ENCODE measurements at regions not wholly inside any gene's neighbourhood (a gene's known extent, or its start where the extent isn't known, plus 50 kb on each side); places are given as distances from the start of the nearest gene placed in this dataset.

DNA sequence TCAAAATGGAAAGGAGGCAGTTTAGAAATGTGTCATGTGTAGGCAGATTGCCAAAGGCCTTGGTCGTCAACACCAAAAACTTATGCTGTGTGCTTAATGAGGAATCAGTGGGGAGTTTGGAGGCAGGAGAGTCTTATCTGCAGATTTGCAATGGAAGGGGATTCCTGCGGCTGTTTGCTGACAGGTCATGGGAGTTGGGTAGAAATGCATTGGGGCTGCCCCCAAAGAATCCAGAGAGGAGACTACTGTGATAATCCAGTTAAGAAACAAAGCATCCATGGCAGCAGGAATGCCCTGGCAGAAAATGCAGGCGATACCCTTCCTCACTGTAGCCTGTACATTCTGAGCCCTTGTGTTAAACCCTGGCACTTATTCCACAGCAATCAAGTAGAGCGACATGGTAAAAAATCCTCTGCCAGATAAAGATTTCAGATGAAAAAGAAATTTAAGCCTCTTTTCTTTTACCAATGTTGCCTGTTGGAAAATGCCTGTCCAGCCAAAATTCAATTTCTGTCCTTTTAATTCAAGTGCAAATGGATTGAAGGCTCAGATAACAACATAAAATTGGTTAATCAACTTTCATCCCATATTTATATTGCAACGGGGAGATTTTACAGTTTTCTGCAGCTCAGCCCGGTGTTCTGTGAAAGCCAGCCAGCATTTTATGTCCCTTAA is 491.0 kb upstream of the CDH5 start:
- H3K4me3 Mint-ChIP-seq, result no peak overlapping the region
- peaks cover 0 to 4% (median 0%) of the 10 kb centered on the region in 7 donors for H3K9me3 Mint-ChIP-seq
- no peaks in the 10 kb centered on the region for H3K4me1 Mint-ChIP-seq
- H3K27ac Mint-ChIP-seq, result no peak overlapping the region
- no peak for DNase-seq
- no peak for ATAC-seq (ENCODE audit: low read depth in 2 of 2)
- no peaks in the 10 kb centered on the region for H3K36me3 Mint-ChIP-seq
- H3K27me3 Mint-ChIP-seq, result peaks cover 0 to 9% (median under 1%) of the 10 kb centered on the region in 3 donors

DNA sequence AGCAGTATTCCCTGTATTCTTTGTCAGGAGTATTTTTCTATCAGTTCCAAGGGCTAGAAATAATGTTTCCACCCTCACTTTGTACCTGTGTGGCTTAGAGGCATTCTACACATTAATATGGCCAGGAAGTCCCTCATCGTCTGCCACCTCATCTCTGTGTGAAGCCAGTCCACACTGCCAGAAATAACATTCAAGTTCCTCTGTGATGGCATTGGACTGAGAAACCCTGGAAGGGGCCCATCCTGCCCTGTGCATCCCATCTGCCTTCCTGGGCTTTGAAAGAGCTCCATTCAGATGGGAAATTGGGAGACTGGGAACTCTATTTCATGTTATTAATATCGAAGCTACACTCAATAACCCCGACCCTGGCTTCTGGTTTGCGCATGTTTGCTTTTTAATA is 497.2 kb upstream of the CDH5 start:
- peak overlapping the region in 1 of 8 donors; percentile 62 for H3K4me3 Mint-ChIP-seq
- H3K4me1 Mint-ChIP-seq, result no peaks in the 10 kb centered on the region
- no peak for ATAC-seq (ENCODE audit: low read depth in 2 of 2)
- no peak overlapping the region for H3K27ac Mint-ChIP-seq
- H3K36me3 Mint-ChIP-seq, result no peaks in the 10 kb centered on the region
- H3K9me3 Mint-ChIP-seq, result peaks cover 0 to 2% (median 1%) of the 10 kb centered on the region in 7 donors
- DNase-seq, result no peak
- peaks cover 0 to 14% (median 6%) of the 10 kb centered on the region in 3 donors for H3K27me3 Mint-ChIP-seq

DNA sequence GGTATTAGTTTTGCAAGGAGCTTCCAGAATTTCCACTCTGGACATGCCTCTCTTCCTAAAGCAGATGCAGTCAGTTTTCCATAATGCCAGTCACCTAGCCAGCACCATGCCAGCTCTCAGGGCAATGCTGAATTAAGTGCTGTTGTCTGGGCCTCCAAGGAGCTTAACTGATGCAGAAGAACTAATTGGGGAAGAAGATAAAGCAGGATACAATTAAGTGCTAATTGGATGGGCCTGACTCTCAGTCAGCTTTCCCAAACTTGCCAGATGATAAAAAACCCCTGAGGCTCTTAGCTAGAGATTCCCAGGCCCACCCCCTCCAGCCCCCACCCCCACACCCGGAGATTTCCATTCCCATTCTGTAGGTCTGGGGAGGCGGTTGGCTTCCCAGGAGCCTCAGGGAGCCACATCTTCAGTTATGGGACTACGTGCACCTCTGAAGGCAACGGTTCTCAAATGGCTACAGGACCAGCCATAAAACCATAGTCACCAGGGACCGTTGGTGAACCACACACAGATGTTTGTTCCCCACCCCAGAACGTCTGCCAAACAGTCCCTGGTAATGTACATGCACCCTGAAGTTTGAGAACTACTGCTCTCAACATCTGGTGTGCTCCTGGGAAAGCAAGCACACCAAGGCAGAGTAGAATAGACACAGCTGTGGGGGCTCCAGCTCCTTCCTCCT is 499.1 kb upstream of the CDH5 start:
- no peak overlapping the region for H3K27ac Mint-ChIP-seq
- H3K4me3 Mint-ChIP-seq, result peak overlapping the region in 1 of 8 donors; percentile 26
- peaks cover 0 to 14% (median 6%) of the 10 kb centered on the region in 3 donors for H3K27me3 Mint-ChIP-seq
- ATAC-seq (ENCODE audit: low read depth in 2 of 2) (no peak), DNase-seq (no peak)
- peaks cover 0 to 13% (median 6%) of the 10 kb centered on the region in 7 donors for H3K9me3 Mint-ChIP-seq
- H3K4me1 Mint-ChIP-seq, result no peaks in the 10 kb centered on the region
- H3K36me3 Mint-ChIP-seq, result no peaks in the 10 kb centered on the region

DNA sequence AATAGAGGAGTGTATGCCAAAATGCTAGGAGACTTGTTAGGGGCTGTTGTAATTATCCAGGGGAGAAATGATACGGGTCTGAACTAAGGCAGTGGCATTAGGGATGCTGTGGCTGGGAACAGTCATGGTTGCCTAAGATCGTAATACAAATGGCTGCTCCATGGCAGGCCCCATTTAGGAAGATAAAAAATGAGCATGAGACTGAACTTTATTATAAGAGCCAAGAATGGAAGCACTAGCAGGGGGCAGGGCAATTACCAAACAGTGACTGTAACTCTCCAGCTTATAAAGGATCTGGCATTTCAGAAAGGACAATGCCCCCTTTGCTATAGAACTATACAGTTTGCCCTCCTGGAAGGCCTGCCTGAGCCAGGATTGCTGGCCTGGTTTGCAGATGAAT is 503.3 kb upstream of the CDH5 start:
- no peak for ATAC-seq (ENCODE audit: low read depth in 2 of 2)
- peaks cover 0 to 8% (median 7%) of the 10 kb centered on the region in 3 donors for H3K27me3 Mint-ChIP-seq
- no peaks in the 10 kb centered on the region for H3K36me3 Mint-ChIP-seq
- H3K4me1 Mint-ChIP-seq, result no peaks in the 10 kb centered on the region
- H3K9me3 Mint-ChIP-seq, result peaks cover 0 to 13% (median 6%) of the 10 kb centered on the region in 7 donors
- H3K27ac Mint-ChIP-seq, result no peak overlapping the region
- no peak overlapping the region for H3K4me3 Mint-ChIP-seq
- no peak for DNase-seq

DNA sequence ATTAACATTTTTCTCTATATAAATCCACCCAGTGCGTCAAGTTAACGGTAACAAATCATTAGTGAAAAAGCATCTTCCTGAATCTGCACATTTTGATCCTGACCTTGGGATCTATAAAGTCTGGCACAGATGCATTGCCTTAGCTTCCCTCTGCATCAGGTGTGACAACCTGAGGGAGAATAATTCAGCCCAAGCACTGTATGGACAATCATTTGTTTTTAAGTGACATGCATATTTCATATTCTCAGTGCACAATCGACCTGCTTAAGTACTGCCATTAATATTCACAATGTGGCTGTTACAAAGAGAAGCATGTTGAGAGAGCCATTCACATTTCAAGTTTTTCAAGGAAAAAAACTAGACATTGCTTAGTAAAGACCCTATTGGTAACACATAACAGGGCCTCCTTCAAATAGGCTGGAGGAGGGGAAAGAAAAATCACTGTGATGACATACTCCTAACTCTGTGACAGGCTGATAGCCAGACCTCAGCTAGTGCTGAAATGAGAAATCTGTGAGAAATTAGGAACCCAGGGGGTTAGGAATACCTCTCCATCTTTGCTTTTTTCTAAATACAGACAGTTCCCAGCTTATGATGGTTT is 505.3 kb upstream of the CDH5 start:
- Mint-ChIP-seq H3K27ac (no peak overlapping the region), H3K4me3 (no peak overlapping the region), H3K36me3 (no peaks in the 10 kb centered on the region), H3K4me1 (no peaks in the 10 kb centered on the region), H3K27me3 (peaks cover 0 to 8% (median 7%) of the 10 kb centered on the region in 3 donors), H3K9me3 (peaks cover 0 to 13% (median 9%) of the 10 kb centered on the region in 7 donors)
- ATAC-seq (ENCODE audit: low read depth in 2 of 2) (no peak), DNase-seq (no peak)

DNA sequence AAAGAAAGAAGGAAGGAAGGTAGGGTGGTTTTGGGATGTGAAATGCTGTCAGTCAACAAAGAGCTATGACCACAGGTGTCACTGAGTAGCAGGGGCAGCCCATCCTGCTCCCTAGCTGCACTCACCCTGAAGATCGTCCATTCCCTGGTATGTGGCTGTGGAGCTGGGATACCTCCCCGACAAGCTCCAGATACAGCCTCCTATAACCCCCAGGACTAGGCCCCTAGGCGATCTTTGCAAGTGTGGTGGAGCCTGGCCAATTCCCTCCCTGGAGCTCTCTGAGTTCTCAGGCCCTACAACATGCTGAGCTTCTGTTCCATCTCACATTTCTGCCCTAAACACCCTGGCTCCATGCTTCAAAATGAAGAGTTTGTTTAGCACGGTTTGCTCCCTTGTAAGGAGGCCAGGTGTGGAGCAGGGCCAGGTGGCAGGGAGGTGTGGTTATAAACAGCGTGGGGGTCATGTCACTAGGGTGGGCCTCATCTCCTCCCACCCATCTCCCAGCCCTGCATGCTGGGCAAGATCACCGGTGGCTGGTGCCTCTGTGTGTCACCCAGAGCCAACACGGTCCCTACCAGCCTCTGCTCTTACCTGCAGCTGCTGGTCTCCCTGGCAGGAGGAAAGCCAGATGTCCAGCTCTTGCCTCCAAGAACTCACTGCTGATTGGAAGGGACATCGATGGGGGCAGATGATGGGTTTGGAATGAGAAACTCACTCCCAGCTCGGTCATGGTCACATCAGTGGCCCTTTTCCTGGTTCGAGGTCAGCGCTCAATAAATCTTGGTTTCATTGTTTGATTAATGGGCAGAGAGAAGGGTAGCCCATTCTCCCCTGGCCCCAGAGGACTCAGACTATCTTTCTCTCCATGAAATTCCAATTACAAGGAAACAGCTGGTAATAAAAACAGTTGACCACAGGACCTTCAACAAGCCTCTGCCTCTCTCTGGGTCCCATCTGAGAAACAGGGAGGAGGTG is 511.0 kb upstream of the CDH5 start:
- DNase-seq, result no peak
- Mint-ChIP-seq H3K4me1 (no peaks in the 10 kb centered on the region), H3K9me3 (peaks cover 2 to 18% (median 8%) of the 10 kb centered on the region in 7 donors), H3K36me3 (no peaks in the 10 kb centered on the region), H3K4me3 (no peak overlapping the region), H3K27me3 (peaks cover 0 to 14% (median 12%) of the 10 kb centered on the region in 3 donors), H3K27ac (no peak overlapping the region)
- no peak for ATAC-seq (ENCODE audit: low read depth in 2 of 2)

DNA sequence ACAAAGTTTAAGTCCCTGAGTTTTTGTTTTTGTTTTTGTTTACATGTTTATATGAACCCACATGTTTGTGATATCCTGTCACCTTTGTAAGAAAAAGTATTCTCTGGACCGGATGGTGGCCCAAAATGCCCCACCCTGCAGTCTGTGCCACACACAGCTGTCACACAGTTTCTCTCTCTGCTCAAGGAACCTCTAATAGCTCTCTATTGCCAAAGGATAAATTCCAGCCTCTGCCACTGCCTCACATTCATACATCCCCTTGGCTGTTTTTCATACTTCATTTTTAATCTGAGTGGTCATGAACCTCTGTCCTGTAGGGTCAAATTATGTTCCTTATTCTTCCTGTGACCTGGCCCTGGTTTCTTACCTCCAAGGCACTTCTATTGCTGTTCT is 520.3 kb upstream of the CDH5 start:
- Mint-ChIP-seq H3K9me3 (peaks cover 0 to 21% (median 3%) of the 10 kb centered on the region in 7 donors), H3K4me3 (no peak overlapping the region), H3K27me3 (peaks cover 0 to 11% (median 7%) of the 10 kb centered on the region in 3 donors), H3K27ac (no peak overlapping the region), H3K4me1 (no peaks in the 10 kb centered on the region), H3K36me3 (no peaks in the 10 kb centered on the region)
- no peak for DNase-seq
- no peak for ATAC-seq (ENCODE audit: low read depth in 2 of 2)

DNA sequence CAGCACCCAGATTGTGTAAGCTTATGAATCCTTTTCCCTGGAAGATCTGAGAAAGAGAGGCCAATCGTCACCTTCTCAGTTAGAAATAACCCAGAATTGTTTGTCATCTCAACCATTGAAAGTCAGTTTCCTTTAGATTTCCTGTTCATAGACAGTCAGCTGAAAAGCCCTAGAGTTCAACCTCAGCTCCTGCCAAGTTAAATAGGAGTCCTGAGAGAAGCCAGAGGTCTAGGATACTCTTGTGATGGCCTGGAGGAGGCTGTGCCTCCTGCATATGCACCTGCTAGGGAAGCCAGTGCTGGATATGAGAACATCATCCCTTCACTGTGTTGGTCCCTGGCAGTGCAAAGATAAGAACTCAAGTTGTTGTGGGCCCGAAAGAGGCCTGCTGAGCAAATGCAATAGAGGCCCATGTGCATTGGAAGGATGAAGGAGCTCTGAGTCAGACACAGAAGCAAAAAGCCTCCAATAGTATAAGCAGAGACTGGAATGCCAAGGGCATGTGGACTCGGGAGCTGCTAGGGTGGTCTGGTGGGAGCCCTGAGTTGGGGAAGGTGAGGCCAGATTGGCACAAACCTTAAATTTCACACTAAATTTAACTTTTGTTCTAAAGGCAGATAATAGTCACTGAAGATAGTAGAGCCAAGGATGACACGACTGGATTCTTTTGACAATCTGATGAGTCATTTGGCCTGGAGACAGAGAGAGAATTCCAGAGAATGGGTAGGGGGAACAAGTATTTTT is 520.9 kb upstream of the CDH5 start:
- Mint-ChIP-seq H3K27me3 (peaks cover 0 to 11% (median 7%) of the 10 kb centered on the region in 3 donors), H3K4me3 (no peak overlapping the region), H3K27ac (no peak overlapping the region), H3K36me3 (no peaks in the 10 kb centered on the region), H3K4me1 (no peaks in the 10 kb centered on the region), H3K9me3 (peaks cover 0 to 21% (median 3%) of the 10 kb centered on the region in 7 donors)
- ATAC-seq (ENCODE audit: low read depth in 2 of 2) (no peak), DNase-seq (no peak)

DNA sequence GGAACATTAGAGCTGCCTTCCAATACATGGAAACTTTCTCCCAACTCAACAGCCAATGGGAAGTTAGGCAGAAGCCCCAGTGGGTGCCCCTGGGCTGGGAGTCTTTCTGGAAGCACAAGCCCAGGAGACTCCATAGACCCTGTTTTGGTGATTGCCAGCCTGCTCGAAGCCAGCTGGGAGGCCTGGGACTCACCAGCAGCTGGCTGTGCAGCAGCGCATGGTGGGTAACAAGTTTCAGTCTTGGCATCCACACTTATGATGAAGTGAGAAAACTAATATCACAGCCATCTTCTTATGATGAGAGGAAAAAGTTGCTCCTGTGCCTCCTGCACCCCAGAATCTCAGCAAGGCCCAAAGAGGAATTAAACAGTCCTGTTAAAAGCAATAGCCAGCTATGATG is 522.5 kb upstream of the CDH5 start:
- Mint-ChIP-seq H3K4me1 (no peaks in the 10 kb centered on the region), H3K27me3 (peaks cover 0 to 11% (median 7%) of the 10 kb centered on the region in 3 donors), H3K27ac (no peak overlapping the region), H3K36me3 (no peaks in the 10 kb centered on the region), H3K9me3 (peaks cover 0 to 21% (median 1%) of the 10 kb centered on the region in 7 donors), H3K4me3 (no peak overlapping the region)
- DNase-seq (no peak), ATAC-seq (ENCODE audit: low read depth in 2 of 2) (no peak)

DNA sequence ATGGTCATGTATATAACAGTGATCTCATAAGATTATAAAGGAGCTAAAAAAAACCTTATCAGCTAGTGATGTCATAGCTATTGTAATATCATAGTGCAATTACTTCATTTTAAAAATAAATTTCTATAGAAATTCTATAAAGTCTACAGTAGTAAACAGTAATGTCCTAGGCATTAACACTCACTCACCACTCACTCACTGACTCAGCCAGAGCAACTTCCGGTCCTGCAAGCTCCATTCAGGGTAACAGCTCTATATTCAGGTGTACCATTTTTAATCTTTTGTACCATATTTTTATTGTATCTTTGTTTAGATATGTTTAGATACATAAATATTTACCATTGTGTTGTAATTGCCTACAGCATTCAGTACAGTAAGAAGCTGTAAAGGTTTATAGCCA is 524.4 kb upstream of the CDH5 start:
- Mint-ChIP-seq H3K4me3 (no peak overlapping the region), H3K27me3 (peaks cover 0 to 9% (median 7%) of the 10 kb centered on the region in 3 donors), H3K9me3 (peaks cover 0 to 12% (median 2%) of the 10 kb centered on the region in 7 donors), H3K4me1 (no peaks in the 10 kb centered on the region), H3K27ac (no peak overlapping the region), H3K36me3 (no peaks in the 10 kb centered on the region)
- ATAC-seq (ENCODE audit: low read depth in 2 of 2) (no peak), DNase-seq (no peak)

DNA sequence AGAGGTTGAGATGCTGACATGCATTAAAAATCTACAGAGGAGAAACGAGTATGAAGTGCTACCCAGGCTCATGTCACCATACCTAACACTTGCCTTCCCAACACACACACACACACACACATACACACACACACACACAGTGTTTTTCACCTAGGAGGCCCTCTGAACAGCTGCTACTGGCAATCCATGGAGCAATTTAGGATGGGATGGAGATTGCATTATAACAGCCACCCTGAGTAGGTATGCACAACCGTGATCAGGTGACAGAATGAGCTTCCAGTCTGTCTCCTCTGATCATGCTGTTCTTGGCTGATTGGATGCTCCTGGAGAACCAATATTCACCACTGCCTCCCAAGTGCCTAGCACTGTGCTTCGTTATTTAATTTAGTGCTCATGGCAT is 528.5 kb upstream of the CDH5 start:
- ATAC-seq (ENCODE audit: low read depth in 2 of 2), result no peak
- Mint-ChIP-seq H3K4me1 (no peaks in the 10 kb centered on the region), H3K27me3 (peaks cover 0 to 7% (median 6%) of the 10 kb centered on the region in 3 donors), H3K36me3 (no peaks in the 10 kb centered on the region), H3K27ac (no peak overlapping the region), H3K4me3 (no peak overlapping the region), H3K9me3 (peaks cover 0 to 7% (median 2%) of the 10 kb centered on the region in 7 donors)
- DNase-seq, result no peak

DNA sequence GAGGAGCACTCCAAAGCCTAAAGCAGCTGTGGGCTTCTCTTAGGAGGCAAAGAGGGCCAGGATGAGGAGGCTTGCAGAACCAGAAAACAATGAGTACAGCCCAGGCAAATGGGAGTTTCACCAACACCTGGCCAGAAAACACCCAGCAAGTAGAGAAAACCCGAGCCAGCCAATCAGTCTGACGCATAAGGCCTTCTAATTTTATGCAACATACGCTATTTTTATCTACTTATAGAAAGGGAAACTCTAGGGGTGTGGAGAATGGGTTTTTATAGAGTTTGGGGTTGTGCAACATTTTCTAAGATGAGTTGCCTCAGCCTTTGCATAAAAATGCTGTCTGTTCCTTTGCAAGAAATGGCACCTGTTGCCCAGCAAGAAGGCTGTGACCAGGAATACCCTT is 529.0 kb upstream of the CDH5 start:
- Mint-ChIP-seq H3K27ac (no peak overlapping the region), H3K4me1 (no peaks in the 10 kb centered on the region), H3K4me3 (no peak overlapping the region), H3K36me3 (no peaks in the 10 kb centered on the region), H3K9me3 (peaks cover 0 to 5% (median 0%) of the 10 kb centered on the region in 7 donors), H3K27me3 (peaks cover 0 to 7% (median 6%) of the 10 kb centered on the region in 3 donors)
- ATAC-seq (ENCODE audit: low read depth in 2 of 2) (no peak), DNase-seq (no peak)

All from naive B cell (primary cell).